ENCODE measurements at regions not wholly inside any gene's neighbourhood (a gene's known extent, or its start where the extent isn't known, plus 50 kb on each side); places are given as distances from the start of the nearest gene placed in this dataset.
A peak's percentile ranks its signal among the peaks of the same experiment; 100 is the strongest.

DNA sequence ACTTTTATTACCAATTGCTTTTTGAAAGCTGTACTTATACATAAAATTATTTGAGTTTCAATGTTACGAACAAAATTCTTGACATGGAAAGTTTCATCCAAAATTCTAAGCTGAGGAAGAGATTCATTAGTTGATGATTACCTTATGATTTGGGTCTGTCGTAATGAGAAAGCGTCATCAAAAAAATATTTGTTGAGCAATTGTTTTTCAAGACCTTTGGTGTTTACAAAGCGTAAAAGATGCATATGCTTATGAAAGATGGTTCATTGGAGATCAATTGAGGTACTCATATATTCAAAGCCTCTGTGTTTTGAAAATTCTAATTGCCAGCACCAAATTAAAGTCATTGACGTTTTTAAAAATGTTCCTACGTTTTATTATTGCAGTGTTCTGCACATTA, 110.5 kb upstream of the DOK5 start (continued):
- TF ChIP-seq EGR1 (IDR thresholded peaks at IDR 0.05; ENCODE audit: low read depth in 2 of 2) = no peak
- no peak for TF ChIP-seq HNF4G (IDR thresholded peaks at IDR 0.05)
- TF ChIP-seq, protein P1, sequence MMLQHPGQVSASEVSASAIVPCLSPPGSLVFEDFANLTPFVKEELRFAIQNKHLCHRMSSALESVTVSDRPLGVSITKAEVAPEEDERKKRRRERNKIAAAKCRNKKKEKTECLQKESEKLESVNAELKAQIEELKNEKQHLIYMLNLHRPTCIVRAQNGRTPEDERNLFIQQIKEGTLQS (IDR thresholded peaks at IDR 0.05) = no peak
- peak in 1 of 2 donors; percentile 13 for TF ChIP-seq RXRA (IDR thresholded peaks at IDR 0.05)
- peak in 1 of 2 donors; percentile 49 for TF ChIP-seq HNF4A (conservative IDR thresholded peaks at IDR 0.05)
- no peak for TF ChIP-seq SP1 (IDR thresholded peaks at IDR 0.05)
- TF ChIP-seq, protein P2, sequence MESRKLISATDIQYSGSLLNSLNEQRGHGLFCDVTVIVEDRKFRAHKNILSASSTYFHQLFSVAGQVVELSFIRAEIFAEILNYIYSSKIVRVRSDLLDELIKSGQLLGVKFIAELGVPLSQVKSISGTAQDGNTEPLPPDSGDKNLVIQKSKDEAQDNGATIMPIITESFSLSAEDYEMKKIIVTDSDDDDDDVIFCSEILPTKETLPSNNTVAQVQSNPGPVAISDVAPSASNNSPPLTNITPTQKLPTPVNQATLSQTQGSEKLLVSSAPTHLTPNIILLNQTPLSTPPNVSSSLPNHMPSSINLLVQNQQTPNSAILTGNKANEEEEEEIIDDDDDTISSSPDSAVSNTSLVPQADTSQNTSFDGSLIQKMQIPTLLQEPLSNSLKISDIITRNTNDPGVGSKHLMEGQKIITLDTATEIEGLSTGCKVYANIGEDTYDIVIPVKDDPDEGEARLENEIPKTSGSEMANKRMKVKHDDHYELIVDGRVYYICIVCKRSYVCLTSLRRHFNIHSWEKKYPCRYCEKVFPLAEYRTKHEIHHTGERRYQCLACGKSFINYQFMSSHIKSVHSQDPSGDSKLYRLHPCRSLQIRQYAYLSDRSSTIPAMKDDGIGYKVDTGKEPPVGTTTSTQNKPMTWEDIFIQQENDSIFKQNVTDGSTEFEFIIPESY (IDR thresholded peaks at IDR 0.05) = no peak
- no peak for TF ChIP-seq YY1 (IDR thresholded peaks at IDR 0.05)

DNA sequence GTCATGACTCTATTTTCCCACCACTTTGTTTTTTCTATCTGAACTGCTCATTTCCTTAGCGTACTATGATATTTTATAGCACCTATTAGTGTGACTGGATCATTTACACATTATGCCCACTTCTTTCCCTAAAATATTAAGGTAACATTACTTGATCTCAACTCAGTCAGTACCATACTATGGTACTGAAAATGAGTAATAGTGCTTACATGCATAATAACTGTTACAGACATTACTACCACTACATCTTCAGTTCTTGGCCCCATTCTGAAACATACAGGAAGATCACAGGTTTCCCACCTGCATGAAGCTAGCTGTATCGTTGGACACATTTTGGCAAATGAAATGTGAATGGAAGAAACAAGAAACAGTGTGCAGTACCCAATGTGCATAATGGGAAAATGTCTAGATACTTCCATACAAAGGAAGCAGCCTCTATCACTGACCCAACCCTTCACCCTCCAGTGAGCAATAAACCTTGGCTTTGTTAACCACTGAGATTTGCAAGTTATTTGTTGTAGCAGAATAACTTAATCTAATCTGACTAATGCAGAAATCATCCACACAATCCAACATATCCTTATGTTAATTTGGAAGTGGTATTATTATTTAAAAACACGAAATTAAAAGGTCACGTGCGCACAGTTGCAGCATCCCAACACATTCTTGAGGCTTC, 108.6 kb upstream of the DOK5 start:
- H3K9ac ChIP-seq (ENCODE audit: low read depth in 1 of 2, low read length in 2 of 2) = no peak overlapping the region
- no peak overlapping the region for H3K27ac ChIP-seq (ENCODE audit: low read depth in 1 of 2, low read length in 2 of 2)
- H3K27me3 ChIP-seq (ENCODE audit: control insufficient read depth in 4 of 4, insufficient read depth in 4 of 4, low read length in 3 of 4) = no peaks in the 10 kb centered on the region
- TF ChIP-seq, protein P3, sequence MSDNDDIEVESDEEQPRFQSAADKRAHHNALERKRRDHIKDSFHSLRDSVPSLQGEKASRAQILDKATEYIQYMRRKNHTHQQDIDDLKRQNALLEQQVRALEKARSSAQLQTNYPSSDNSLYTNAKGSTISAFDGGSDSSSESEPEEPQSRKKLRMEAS (IDR thresholded peaks at IDR 0.05) = no peak
- 85% methylated on average over 5 of the region's 5 CpGs for WGBS
- no peaks in the 10 kb centered on the region for H3K9me3 ChIP-seq (ENCODE audit: control insufficient read depth in 4 of 4, low read length in 3 of 4)
- no peak for DNase-seq (ENCODE audit: low spot score)
- peaks cover 0 to 3% (median 2%) of the 10 kb centered on the region in 4 donors for H3K4me1 ChIP-seq (ENCODE audit: control insufficient read depth in 4 of 4, insufficient read depth in 4 of 4, low read length in 3 of 4)
- H3K36me3 ChIP-seq (ENCODE audit: control insufficient read depth in 4 of 4, insufficient read depth in 3 of 4, low read depth in 1 of 4, low read length in 3 of 4) = no peaks in the 10 kb centered on the region
- H3K4me3 ChIP-seq (ENCODE audit: low read depth in 1 of 3, low read length in 3 of 3) = no peak overlapping the region

DNA sequence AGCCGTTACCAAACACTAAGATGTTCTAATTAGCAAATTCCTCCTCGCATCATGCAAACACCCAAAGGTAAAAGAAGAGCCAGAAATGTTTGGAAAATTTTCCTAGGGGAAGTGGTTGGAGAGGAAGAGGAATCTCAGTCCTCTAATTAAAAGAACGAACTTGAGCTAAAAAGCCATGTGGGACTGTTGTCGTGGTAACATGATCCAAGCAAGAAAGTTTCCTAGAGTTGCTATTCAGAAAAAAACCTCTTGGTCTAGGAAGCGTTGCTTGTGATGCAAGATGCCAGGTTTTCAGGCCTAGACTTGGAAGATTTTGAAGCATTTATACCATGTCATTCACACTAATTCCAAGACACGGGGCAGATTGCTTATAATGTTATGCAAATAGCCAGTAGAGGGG, 106.8 kb upstream of the DOK5 start:
- Histone ChIP-seq H3K4me1 (ENCODE audit: control insufficient read depth in 4 of 4, insufficient read depth in 4 of 4, low read length in 3 of 4) (peaks cover 0 to 3% (median 2%) of the 10 kb centered on the region in 4 donors), H3K27ac (ENCODE audit: low read depth in 1 of 2, low read length in 2 of 2) (no peak overlapping the region), H3K9ac (ENCODE audit: low read depth in 1 of 2, low read length in 2 of 2) (no peak overlapping the region), H3K4me3 (ENCODE audit: low read depth in 1 of 3, low read length in 3 of 3) (no peak overlapping the region), H3K9me3 (ENCODE audit: control insufficient read depth in 4 of 4, low read length in 3 of 4) (no peaks in the 10 kb centered on the region), H3K27me3 (ENCODE audit: control insufficient read depth in 4 of 4, insufficient read depth in 4 of 4, low read length in 3 of 4) (no peaks in the 10 kb centered on the region), H3K36me3 (ENCODE audit: control insufficient read depth in 4 of 4, insufficient read depth in 3 of 4, low read depth in 1 of 4, low read length in 3 of 4) (no peaks in the 10 kb centered on the region)
- DNase-seq (ENCODE audit: low spot score) = no peak
- 73% methylated on average over 6 of the region's 6 CpGs for WGBS
- TF ChIP-seq FOXA2 (IDR thresholded peaks at IDR 0.05) (no peak), NR2F2 (IDR thresholded peaks at IDR 0.05) (no peak)
- TF ChIP-seq, protein P2 (IDR thresholded peaks at IDR 0.05) = no peak
- TF ChIP-seq, protein P4, sequence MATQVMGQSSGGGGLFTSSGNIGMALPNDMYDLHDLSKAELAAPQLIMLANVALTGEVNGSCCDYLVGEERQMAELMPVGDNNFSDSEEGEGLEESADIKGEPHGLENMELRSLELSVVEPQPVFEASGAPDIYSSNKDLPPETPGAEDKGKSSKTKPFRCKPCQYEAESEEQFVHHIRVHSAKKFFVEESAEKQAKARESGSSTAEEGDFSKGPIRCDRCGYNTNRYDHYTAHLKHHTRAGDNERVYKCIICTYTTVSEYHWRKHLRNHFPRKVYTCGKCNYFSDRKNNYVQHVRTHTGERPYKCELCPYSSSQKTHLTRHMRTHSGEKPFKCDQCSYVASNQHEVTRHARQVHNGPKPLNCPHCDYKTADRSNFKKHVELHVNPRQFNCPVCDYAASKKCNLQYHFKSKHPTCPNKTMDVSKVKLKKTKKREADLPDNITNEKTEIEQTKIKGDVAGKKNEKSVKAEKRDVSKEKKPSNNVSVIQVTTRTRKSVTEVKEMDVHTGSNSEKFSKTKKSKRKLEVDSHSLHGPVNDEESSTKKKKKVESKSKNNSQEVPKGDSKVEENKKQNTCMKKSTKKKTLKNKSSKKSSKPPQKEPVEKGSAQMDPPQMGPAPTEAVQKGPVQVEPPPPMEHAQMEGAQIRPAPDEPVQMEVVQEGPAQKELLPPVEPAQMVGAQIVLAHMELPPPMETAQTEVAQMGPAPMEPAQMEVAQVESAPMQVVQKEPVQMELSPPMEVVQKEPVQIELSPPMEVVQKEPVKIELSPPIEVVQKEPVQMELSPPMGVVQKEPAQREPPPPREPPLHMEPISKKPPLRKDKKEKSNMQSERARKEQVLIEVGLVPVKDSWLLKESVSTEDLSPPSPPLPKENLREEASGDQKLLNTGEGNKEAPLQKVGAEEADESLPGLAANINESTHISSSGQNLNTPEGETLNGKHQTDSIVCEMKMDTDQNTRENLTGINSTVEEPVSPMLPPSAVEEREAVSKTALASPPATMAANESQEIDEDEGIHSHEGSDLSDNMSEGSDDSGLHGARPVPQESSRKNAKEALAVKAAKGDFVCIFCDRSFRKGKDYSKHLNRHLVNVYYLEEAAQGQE (IDR thresholded peaks at IDR 0.05) = no peak
- TF ChIP-seq, protein P3 (IDR thresholded peaks at IDR 0.05) = no peak

All from liver (tissue), 7 donors.